ENCODE measurements at regions not wholly inside any gene's neighbourhood (a gene's known extent, or its start where the extent isn't known, plus 50 kb on each side); places are given as distances from the start of the nearest gene placed in this dataset.

- Histone ChIP-seq H3F3A (ENCODE audit: insufficient read depth, low read length) (no peaks in the 10 kb centered on the region), H3K4me1 (ENCODE audit: low read length) (no peaks in the 10 kb centered on the region), H3K27me3 (replicated peaks; ENCODE audit: insufficient read depth, low read length) (no peaks in the 10 kb centered on the region), H2AFZ (ENCODE audit: low read length) (no peak overlapping the region), H3K9me3 (replicated peaks; ENCODE audit: insufficient read depth, low read length) (no peaks in the 10 kb centered on the region), H3K9ac (ENCODE audit: low read length) (no peak overlapping the region), H3K4me3 (ENCODE audit: low read length) (no peak overlapping the region), H3K27ac (ENCODE audit: low read length) (no peak overlapping the region), H3K36me3 (replicated peaks; ENCODE audit: insufficient read depth, low read length) (no peaks in the 10 kb centered on the region), H3K9me2 (replicated peaks; ENCODE audit: insufficient read depth, low read length) (no peaks in the 10 kb centered on the region), H3K4me2 (ENCODE audit: low read depth, low read length) (no peak overlapping the region), H4K20me1 (ENCODE audit: insufficient read depth, low read length) (no peaks in the 10 kb centered on the region), H3K79me2 (ENCODE audit: low read length) (no peaks in the 10 kb centered on the region)
- no peak for TF ChIP-seq EZH2phosphoT487 (IDR thresholded peaks at IDR 0.05; ENCODE audit: low read length)
- no peak for TF ChIP-seq CTCF (IDR thresholded peaks at IDR 0.05; ENCODE audit: low read length)
- no peak for TF ChIP-seq EZH2 (optimal IDR thresholded peaks at IDR 0.05; ENCODE audit: low read depth, low read length)
- DNase-seq = no peak
Observed at GRCh38 chr4:125104616-125105015, 210.1 kb upstream of the FAT4 start.

GRCh38 chr4:125101719-125102118 is 213.0 kb upstream of the FAT4 start:
- no peaks in the 10 kb centered on the region for H3K9me3 ChIP-seq (replicated peaks; ENCODE audit: insufficient read depth, low read length)
- no peak for TF ChIP-seq EZH2 (optimal IDR thresholded peaks at IDR 0.05; ENCODE audit: low read depth, low read length)
- no peak for TF ChIP-seq CTCF (IDR thresholded peaks at IDR 0.05; ENCODE audit: low read length)
- no peak for TF ChIP-seq EZH2phosphoT487 (IDR thresholded peaks at IDR 0.05; ENCODE audit: low read length)
- no peaks in the 10 kb centered on the region for H3K27me3 ChIP-seq (replicated peaks; ENCODE audit: insufficient read depth, low read length)
- no peaks in the 10 kb centered on the region for H4K20me1 ChIP-seq (ENCODE audit: insufficient read depth, low read length)
- no peaks in the 10 kb centered on the region for H3K36me3 ChIP-seq (replicated peaks; ENCODE audit: insufficient read depth, low read length)
- H3K27ac ChIP-seq (ENCODE audit: low read length) = no peak overlapping the region
- H3K4me2 ChIP-seq (ENCODE audit: low read depth, low read length) = no peak overlapping the region
- no peak overlapping the region for H3K4me3 ChIP-seq (ENCODE audit: low read length)
- H3F3A ChIP-seq (ENCODE audit: insufficient read depth, low read length) = no peaks in the 10 kb centered on the region
- no peak overlapping the region for H3K9ac ChIP-seq (ENCODE audit: low read length)
- no peak for DNase-seq
- no peaks in the 10 kb centered on the region for H3K9me2 ChIP-seq (replicated peaks; ENCODE audit: insufficient read depth, low read length)
- no peaks in the 10 kb centered on the region for H3K4me1 ChIP-seq (ENCODE audit: low read length)
- no peak overlapping the region for H2AFZ ChIP-seq (ENCODE audit: low read length)
- no peaks in the 10 kb centered on the region for H3K79me2 ChIP-seq (ENCODE audit: low read length)

- Histone ChIP-seq H3K79me2 (ENCODE audit: low read length) (no peaks in the 10 kb centered on the region), H3K27me3 (replicated peaks; ENCODE audit: insufficient read depth, low read length) (no peaks in the 10 kb centered on the region), H3K9me3 (replicated peaks; ENCODE audit: insufficient read depth, low read length) (no peaks in the 10 kb centered on the region), H3K9me2 (replicated peaks; ENCODE audit: insufficient read depth, low read length) (no peaks in the 10 kb centered on the region), H3K9ac (ENCODE audit: low read length) (no peak overlapping the region), H3K4me3 (ENCODE audit: low read length) (no peak overlapping the region), H2AFZ (ENCODE audit: low read length) (no peak overlapping the region), H4K20me1 (ENCODE audit: insufficient read depth, low read length) (no peaks in the 10 kb centered on the region), H3F3A (ENCODE audit: insufficient read depth, low read length) (no peaks in the 10 kb centered on the region), H3K36me3 (replicated peaks; ENCODE audit: insufficient read depth, low read length) (no peaks in the 10 kb centered on the region), H3K4me2 (ENCODE audit: low read depth, low read length) (no peak overlapping the region), H3K27ac (ENCODE audit: low read length) (no peak overlapping the region), H3K4me1 (ENCODE audit: low read length) (no peaks in the 10 kb centered on the region)
- DNase-seq = no peak
- no peak for TF ChIP-seq EZH2phosphoT487 (IDR thresholded peaks at IDR 0.05; ENCODE audit: low read length)
- no peak for TF ChIP-seq CTCF (IDR thresholded peaks at IDR 0.05; ENCODE audit: low read length)
- TF ChIP-seq EZH2 (optimal IDR thresholded peaks at IDR 0.05; ENCODE audit: low read depth, low read length) = no peak
Observed at GRCh38 chr4:125097729-125098128, 217.0 kb upstream of the FAT4 start.
